ENCODE measurements at regions not wholly inside any gene's neighbourhood (a gene's known extent, or its start where the extent isn't known, plus 50 kb on each side); places are given as distances from the start of the nearest gene placed in this dataset. TPM values are rescaled to one million over a fixed set of nuclear protein-coding genes. Genes with fewer than 3 reads are reported as not detected.

- 33% methylated on average over 4 of the region's 4 CpGs for WGBS (ENCODE audit: low lambda C conversion rate, missing lambda C conversion rate)
Observed at GRCh38 chr12:64998371-64999147, 122.5 kb downstream of the WIF1 start.

GRCh38 chr12:64999148-64999425, 122.0 kb downstream of the WIF1 start:
- Histone ChIP-seq H2AFZ (no peak overlapping the region), H3K27ac (peak overlapping the region; percentile 81)
- 31% methylated on average over 1 of the region's 1 CpG for WGBS (ENCODE audit: low lambda C conversion rate, missing lambda C conversion rate)

More at GRCh38 chr12:64998371-64999147, 122.5 kb downstream of the WIF1 start:
- H3K4me3 ChIP-seq = no peak overlapping the region
- peak overlapping the region; percentile 36 for H3K4me2 ChIP-seq
- no peaks in the 10 kb centered on the region for H3K27me3 ChIP-seq
- no peaks in the 10 kb centered on the region for H4K20me1 ChIP-seq (ENCODE audit: insufficient read depth, poor library complexity, severe bottlenecking)
- H3K79me2 ChIP-seq = no peaks in the 10 kb centered on the region
- peak; percentile 19 for DNase-seq (ENCODE audit: low spot score)
- H2AFZ ChIP-seq = no peak overlapping the region
- peak overlapping the region; percentile 81 for H3K27ac ChIP-seq
- H3K36me3 ChIP-seq (replicated peaks; ENCODE audit: insufficient read depth, low read depth) = no peaks in the 10 kb centered on the region
- H3K4me1 ChIP-seq (ENCODE audit: insufficient read depth) = peaks cover 37% of the 10 kb centered on the region
- TF ChIP-seq EZH2 (IDR thresholded peaks at IDR 0.05; ENCODE audit: borderline replicate concordance) = no peak
- TF ChIP-seq EZH2phosphoT487 (IDR thresholded peaks at IDR 0.05; ENCODE audit: low read depth, severe bottlenecking, unreplicated experiment) = no peak
- TF ChIP-seq CTCF (IDR thresholded peaks at IDR 0.05; ENCODE audit: poor library complexity) = no peak
- no peaks in the 10 kb centered on the region for H3K9me3 ChIP-seq (ENCODE audit: low read depth)
- H3K9me2 ChIP-seq (replicated peaks; ENCODE audit: insufficient read depth) = no peaks in the 10 kb centered on the region

More at GRCh38 chr12:64999148-64999425, 122.0 kb downstream of the WIF1 start:
- H3K4me3 ChIP-seq = no peak overlapping the region
- no peaks in the 10 kb centered on the region for H3K27me3 ChIP-seq
- H3K9me2 ChIP-seq (replicated peaks; ENCODE audit: insufficient read depth) = no peaks in the 10 kb centered on the region
- no peaks in the 10 kb centered on the region for H4K20me1 ChIP-seq (ENCODE audit: insufficient read depth, poor library complexity, severe bottlenecking)
- peak overlapping the region; percentile 36 for H3K4me2 ChIP-seq
- DNase-seq (ENCODE audit: low spot score) = no peak
- no peak for TF ChIP-seq CTCF (IDR thresholded peaks at IDR 0.05; ENCODE audit: poor library complexity)
- no peak for TF ChIP-seq EZH2 (IDR thresholded peaks at IDR 0.05; ENCODE audit: borderline replicate concordance)
- TF ChIP-seq EZH2phosphoT487 (IDR thresholded peaks at IDR 0.05; ENCODE audit: low read depth, severe bottlenecking, unreplicated experiment) = no peak
- no peaks in the 10 kb centered on the region for H3K79me2 ChIP-seq
- peaks cover 37% of the 10 kb centered on the region for H3K4me1 ChIP-seq (ENCODE audit: insufficient read depth)
- no peaks in the 10 kb centered on the region for H3K36me3 ChIP-seq (replicated peaks; ENCODE audit: insufficient read depth, low read depth)
- no peaks in the 10 kb centered on the region for H3K9me3 ChIP-seq (ENCODE audit: low read depth)

Small RNAs in the stretch of these regions (small RNA-seq; reads per million reads assigned to genes)
- gene RNU6ATAC42P = not detected

Measured in hepatocyte (in vitro differentiated cells).